ENCODE measurements at regions not wholly inside any gene's neighbourhood (a gene's known extent, or its start where the extent isn't known, plus 50 kb on each side); places are given as distances from the start of the nearest gene placed in this dataset.

GRCh38 chr1:29973406-29973805 is 737.1 kb downstream of the PTPRU start:
- ATAC-seq = no peak

- ATAC-seq = no peak
Measured at GRCh38 chr1:29972421-29973053, 736.2 kb downstream of the PTPRU start.

- ATAC-seq = no peak
Measured at GRCh38 chr1:29971703-29972102, 735.4 kb downstream of the PTPRU start.

GRCh38 chr1:29970747-29971325 is 734.5 kb downstream of the PTPRU start:
- no peak for ATAC-seq

- no peak for ATAC-seq
Measured at GRCh38 chr1:29969576-29969975, 733.3 kb downstream of the PTPRU start.

- ATAC-seq = no peak
Measured at GRCh38 chr1:29967261-29967660, 730.9 kb downstream of the PTPRU start.

- no peak for ATAC-seq
Measured at GRCh38 chr1:29966526-29967045, 730.3 kb downstream of the PTPRU start.

- no peak for ATAC-seq
Measured at GRCh38 chr1:29964718-29965533, 728.6 kb downstream of the PTPRU start.

- ATAC-seq = no peak
Measured at GRCh38 chr1:29963946-29964345, 727.6 kb downstream of the PTPRU start.

- no peak for ATAC-seq
Measured at GRCh38 chr1:29962831-29963247, 726.5 kb downstream of the PTPRU start.

GRCh38 chr1:29962336-29962735 is 726.0 kb downstream of the PTPRU start:
- no peak for ATAC-seq

- no peak for ATAC-seq
Measured at GRCh38 chr1:29961293-29962059, 725.2 kb downstream of the PTPRU start.

- no peak for ATAC-seq
Measured at GRCh38 chr1:29960876-29961275, 724.6 kb downstream of the PTPRU start.

- ATAC-seq = no peak
Measured at GRCh38 chr1:29960156-29960755, 723.9 kb downstream of the PTPRU start.

GRCh38 chr1:29959356-29959755 is 723.0 kb downstream of the PTPRU start:
- ATAC-seq = no peak

GRCh38 chr1:29958271-29958670 is 721.9 kb downstream of the PTPRU start:
- no peak for ATAC-seq

- no peak for ATAC-seq
Measured at GRCh38 chr1:29956349-29957030, 720.2 kb downstream of the PTPRU start.

GRCh38 chr1:29954591-29954990 is 718.3 kb downstream of the PTPRU start:
- no peak for ATAC-seq

- ATAC-seq = no peak
Measured at GRCh38 chr1:29953961-29954360, 717.6 kb downstream of the PTPRU start.

GRCh38 chr1:29949676-29950075 is 713.4 kb downstream of the PTPRU start:
- ATAC-seq = no peak

- ATAC-seq = no peak
Measured at GRCh38 chr1:29948581-29948980, 712.3 kb downstream of the PTPRU start.

- ATAC-seq = no peak
Measured at GRCh38 chr1:29946057-29946456, 709.7 kb downstream of the PTPRU start.

Measured in activated CD4-positive, CD25-positive, alpha-beta regulatory T cell treated with anti-CD3 and anti-CD28 coated beads, Interleukin-2, amount 50 U/mL, for 24 hours (primary cell).